Lower leg skin (tissue), 3 donors: ENCODE measurements at regions not wholly inside any gene's neighbourhood (a gene's known extent, or its start where the extent isn't known, plus 50 kb on each side); places are given as distances from the start of the nearest gene placed in this dataset.

ENCODE experiments used
- CTCF ChIP-seq, 3 donors: fragments of 450-650 bp; IDR thresholded peaks; one replicate each; pipeline ENCODE4 v1.5.1; 2016; ENCODE audit warnings: antibody characterized with exemption in 3 of 3, mild to moderate bottlenecking in 3 of 3, moderate library complexity in 2 of 3
- POLR2A ChIP-seq, 2 donors: fragments of 450-650 bp; IDR thresholded peaks; one replicate each; pipeline ENCODE4 v1.6.1; 2016 to 2017; ENCODE audit warnings: antibody characterized with exemption in 2 of 2, mild to moderate bottlenecking in 1 of 2, moderate library complexity in 1 of 2

- TF ChIP-seq CTCF (IDR thresholded peaks at IDR 0.05) (no peak), POLR2A (IDR thresholded peaks at IDR 0.05) (no peak)
Measured at GRCh38 chr12:58106195-58106594, 164.8 kb downstream of the ATP23 start.
